IPS DF 6.9 (cell line): ENCODE measurements at regions not wholly inside any gene's neighbourhood (a gene's known extent, or its start where the extent isn't known, plus 50 kb on each side); places are given as distances from the start of the nearest gene placed in this dataset.
"Not testable (repeated sequence)": the region's sequence is repeated elsewhere in the genome, so short reads cannot be mapped to it uniquely, and the experiment has no call there.

Source experiments
- DNase-seq: peaks from one replicate; pipeline ENCODE4 v3.0.0-alpha.2; 2013; ENCODE audit warnings: low read depth, low spot score
- H3K27ac ChIP-seq: one replicate; pipeline ENCODE4 v1.5.1; 2013; ENCODE audit warnings: low read length, control low read depth
- H3K27me3 ChIP-seq: 2 replicates; pipeline ENCODE4 v1.6.1; 2013; ENCODE audit warnings: mild to moderate bottlenecking, low read length; ENCODE audit not compliant: control insufficient read depth, insufficient read depth
- H3K36me3 ChIP-seq: 2 replicates; pipeline ENCODE4 v1.6.1; 2013; ENCODE audit warnings: low read length; ENCODE audit not compliant: control insufficient read depth, insufficient read depth
- H3K4me1 ChIP-seq: 2 replicates; pipeline ENCODE4 v1.6.1; 2013; ENCODE audit warnings: low read length; ENCODE audit not compliant: control insufficient read depth, insufficient read depth
- H3K4me3 ChIP-seq: 2 replicates; pipeline ENCODE4 v1.5.1; 2013; ENCODE audit warnings: mild to moderate bottlenecking, low read length
- H3K9me3 ChIP-seq: 2 replicates; pipeline ENCODE4 v1.6.1; 2013; ENCODE audit warnings: low read length, inconsistent platforms; ENCODE audit not compliant: control insufficient read depth, insufficient read depth
- WGBS: extraction: QIAGEN DNeasy Blood & Tissue Kit; methylation state at CpG from one replicate; pipeline ENCODE4 v1.1.7; 2013; ENCODE audit warnings: mixed read lengths, missing lambda C conversion rate; ENCODE audit not compliant: insufficient read length, insufficient coverage; 5-methylcytosine and 5-hydroxymethylcytosine counted together

DNA sequence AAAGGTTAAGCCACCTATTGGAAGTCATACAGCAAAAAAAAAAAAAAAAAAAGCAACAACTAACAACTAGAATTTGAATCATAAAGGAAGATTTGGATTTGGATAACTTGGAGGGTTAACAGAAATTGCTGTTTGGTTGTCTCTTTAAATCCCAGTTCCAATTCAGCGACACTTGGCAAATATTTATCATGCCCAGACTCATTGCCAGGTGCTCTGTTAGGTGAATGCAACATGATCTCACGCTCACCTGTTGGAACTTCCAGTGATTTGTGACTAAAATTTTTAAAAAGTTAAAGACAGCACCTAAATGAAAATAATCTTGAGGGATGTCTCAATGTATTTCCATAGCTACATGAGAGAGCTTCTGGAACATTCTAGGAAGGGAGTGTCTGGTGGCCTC, 103.7 kb downstream of the TBX3 start:
- Histone ChIP-seq H3K27ac (no peak overlapping the region), H3K9me3 (no peaks in the 10 kb centered on the region), H3K4me3 (no peak overlapping the region), H3K27me3 (no peaks in the 10 kb centered on the region), H3K4me1 (no peaks in the 10 kb centered on the region), H3K36me3 (no peaks in the 10 kb centered on the region)
- DNase-seq, result no peak
- no CpG with 5 or more reads among the region's 2 CpGs for WGBS

DNA sequence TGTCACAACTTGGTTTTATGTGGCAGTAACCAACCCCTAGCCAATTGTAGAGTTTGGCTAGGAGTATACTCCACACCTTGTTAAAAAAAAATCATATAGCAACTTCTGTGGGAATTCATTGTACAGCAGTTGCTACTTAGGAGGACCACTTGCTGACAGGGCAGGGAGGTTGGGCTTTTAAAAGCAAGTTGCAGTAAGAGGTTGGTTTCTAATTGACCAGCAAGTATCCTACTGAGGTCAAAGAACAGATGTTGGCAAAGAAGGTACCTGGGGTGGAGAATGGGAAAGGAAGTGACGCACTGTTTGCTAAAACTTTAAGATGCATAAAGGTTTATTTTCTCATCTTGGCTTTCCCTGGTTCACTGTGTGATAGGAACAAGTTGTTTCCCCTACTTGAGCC, 104.6 kb downstream of the TBX3 start:
- no peaks in the 10 kb centered on the region for H3K4me1 ChIP-seq
- no peak for DNase-seq
- H3K27me3 ChIP-seq, result no peaks in the 10 kb centered on the region
- H3K4me3 ChIP-seq, result no peak overlapping the region
- H3K9me3 ChIP-seq, result no peaks in the 10 kb centered on the region
- H3K27ac ChIP-seq, result no peak overlapping the region
- no CpG with 5 or more reads among the region's 1 CpG for WGBS
- no peaks in the 10 kb centered on the region for H3K36me3 ChIP-seq

DNA sequence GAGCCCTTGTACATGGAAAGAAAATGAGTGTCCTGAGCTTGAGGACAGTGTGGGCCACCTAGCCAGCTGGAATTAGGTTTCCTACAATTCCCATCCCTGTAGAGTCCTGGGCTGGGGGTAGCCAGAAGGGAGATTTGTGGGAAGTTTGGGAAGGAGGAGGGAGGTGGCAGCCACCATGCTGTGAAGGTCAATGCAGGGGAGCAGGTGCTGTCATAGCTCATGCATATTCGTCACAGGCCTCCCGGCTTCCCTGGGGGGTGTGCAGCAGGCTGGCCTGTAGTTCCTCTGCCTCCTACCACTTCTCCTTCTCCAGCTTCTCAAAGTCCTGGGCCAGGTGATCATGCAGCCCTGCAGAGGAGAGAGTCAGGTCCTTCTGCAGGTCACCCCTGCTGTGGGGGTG, 121.3 kb downstream of the TBX3 start:
- WGBS, result no CpG with 5 or more reads among the region's 2 CpGs
- no peaks in the 10 kb centered on the region for H3K27me3 ChIP-seq
- H3K27ac ChIP-seq, result no peak overlapping the region
- no peaks in the 10 kb centered on the region for H3K36me3 ChIP-seq
- H3K9me3 ChIP-seq, result no peaks in the 10 kb centered on the region
- no peak for DNase-seq
- H3K4me3 ChIP-seq, result no peak overlapping the region
- peaks cover 3% of the 10 kb centered on the region; the same call in 1 of the 2 replicates for H3K4me1 ChIP-seq

GRCh38 chr12:114555451-114555850, 128.5 kb downstream of the TBX3 start:
- Histone ChIP-seq H3K4me3 (no peak overlapping the region), H3K27ac (no peak overlapping the region), H3K36me3 (no peaks in the 10 kb centered on the region), H3K27me3 (no peaks in the 10 kb centered on the region), H3K9me3 (no peaks in the 10 kb centered on the region), H3K4me1 (no peaks in the 10 kb centered on the region)
- no peak for DNase-seq
- WGBS, result no CpG with 5 or more reads among the region's 2 CpGs

- H3K4me1 ChIP-seq, result no peaks in the 10 kb centered on the region
- no peaks in the 10 kb centered on the region; the same call in 1 of the 2 replicates for H3K9me3 ChIP-seq
- WGBS, result no CpG with 5 or more reads among the region's 1 CpG
- no peak for DNase-seq
- H3K27me3 ChIP-seq, result no peaks in the 10 kb centered on the region; the same call in 1 of the 2 replicates
- H3K4me3 ChIP-seq, result no peak overlapping the region
- H3K36me3 ChIP-seq, result no peaks in the 10 kb centered on the region
- no peak overlapping the region for H3K27ac ChIP-seq
These were observed 136.3 kb downstream of the TBX3 start for GRCh38 chr12:114547636-114548035.

DNA sequence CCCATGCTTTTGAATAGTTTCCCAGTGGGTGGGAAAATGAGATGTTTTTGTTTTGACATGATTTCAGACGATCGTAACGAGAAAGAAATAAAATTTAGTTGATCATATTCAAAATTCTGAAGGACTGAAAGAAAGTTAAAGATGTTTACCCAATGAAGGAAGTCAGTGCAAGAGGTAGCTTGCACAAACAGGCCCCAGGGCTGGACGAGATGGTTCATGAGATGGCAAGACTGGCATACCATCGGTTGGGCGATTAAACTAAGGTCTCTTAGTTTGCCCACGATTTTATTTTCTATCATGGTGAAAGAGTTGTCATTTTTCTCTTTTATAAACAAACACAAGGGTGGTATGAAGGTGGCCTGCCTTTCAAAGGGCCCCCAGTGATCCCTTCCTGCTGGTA, 124.5 kb upstream of the TBX5 start:
- Histone ChIP-seq H3K27ac (no peak overlapping the region), H3K27me3 (no peaks in the 10 kb centered on the region), H3K36me3 (no peaks in the 10 kb centered on the region), H3K9me3 (no peaks in the 10 kb centered on the region), H3K4me3 (no peak overlapping the region), H3K4me1 (no peaks in the 10 kb centered on the region)
- no peak for DNase-seq
- 100% methylated on average over 3 of the region's 7 CpGs for WGBS

- Histone ChIP-seq H3K9me3 (no peaks in the 10 kb centered on the region), H3K27me3 (no peaks in the 10 kb centered on the region), H3K36me3 (no peaks in the 10 kb centered on the region), H3K27ac (no peak overlapping the region), H3K4me3 (no peak overlapping the region), H3K4me1 (no peaks in the 10 kb centered on the region)
- no peak for DNase-seq
- no CpG with 5 or more reads among the region's 2 CpGs for WGBS
These were observed 124.0 kb upstream of the TBX5 start for GRCh38 chr12:114529966-114530365.

DNA sequence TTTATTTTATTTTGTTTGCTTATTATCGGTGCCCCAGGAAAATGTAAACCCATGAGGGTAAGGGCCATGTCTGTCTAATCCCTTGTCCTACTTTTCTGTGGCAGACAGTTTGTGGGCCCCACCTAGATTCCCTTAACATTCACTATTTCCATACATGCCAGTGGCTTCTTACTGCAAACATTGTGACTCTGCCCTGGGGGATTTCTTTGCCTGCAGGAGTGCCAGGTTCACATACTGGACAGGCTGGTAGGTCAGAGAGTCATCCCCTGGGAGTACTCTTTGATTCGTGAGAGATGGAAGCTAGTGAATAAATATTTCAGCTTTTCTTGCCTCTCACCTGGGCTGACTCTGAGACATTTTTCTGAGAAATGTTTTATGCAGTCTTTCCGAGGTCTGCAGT, 122.8 kb upstream of the TBX5 start:
- Histone ChIP-seq H3K36me3 (no peaks in the 10 kb centered on the region), H3K4me3 (no peak overlapping the region), H3K4me1 (no peaks in the 10 kb centered on the region), H3K27me3 (no peaks in the 10 kb centered on the region), H3K27ac (no peak overlapping the region), H3K9me3 (no peaks in the 10 kb centered on the region)
- no CpG with 5 or more reads among the region's 3 CpGs for WGBS
- no peak for DNase-seq

DNA sequence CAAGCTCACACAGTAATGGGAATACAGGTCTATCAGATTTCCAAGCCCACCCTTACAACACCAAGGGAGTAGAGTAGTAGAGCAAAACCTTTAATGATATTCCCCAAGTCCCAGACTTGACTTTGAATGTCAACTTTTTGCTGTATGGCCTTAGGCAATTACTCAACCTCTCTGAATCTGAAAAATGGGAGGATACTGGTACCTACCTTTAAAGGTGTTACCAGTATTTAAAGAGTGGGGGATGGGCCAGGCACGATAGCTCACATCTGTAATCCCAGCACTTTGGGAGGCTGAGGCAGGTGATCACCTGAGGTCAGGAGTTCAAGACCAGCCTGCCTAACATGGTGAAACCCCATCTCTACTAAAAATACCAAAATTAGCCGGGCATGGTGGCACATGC, 115.2 kb upstream of the TBX5 start:
- not testable (repeated sequence) for H3K27ac ChIP-seq, H3K4me1 ChIP-seq, H3K4me3 ChIP-seq, H3K27me3 ChIP-seq, H3K9me3 ChIP-seq, H3K36me3 ChIP-seq, DNase-seq
- no CpG with 5 or more reads among the region's 2 CpGs for WGBS

DNA sequence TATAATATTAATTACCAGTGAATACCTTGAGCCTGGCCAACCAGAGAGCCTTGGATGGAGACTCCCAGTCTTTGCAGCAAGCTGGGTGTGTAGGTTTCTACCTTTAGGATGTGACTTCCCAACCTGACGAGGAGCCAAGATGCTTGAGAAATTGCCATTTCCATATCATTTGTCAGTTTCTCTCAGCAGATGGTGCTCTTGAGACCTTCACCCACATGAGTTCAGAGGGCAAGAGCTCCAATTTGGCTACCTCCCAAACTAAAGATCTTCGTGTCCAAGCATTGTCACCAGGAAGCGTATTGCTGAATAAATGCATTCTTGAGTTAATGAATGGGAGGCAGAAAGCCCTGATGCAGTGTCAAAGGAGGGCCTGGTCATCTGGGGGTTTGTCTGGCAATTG, 106.4 kb upstream of the TBX5 start:
- H3K9me3 ChIP-seq, result no peaks in the 10 kb centered on the region
- H3K36me3 ChIP-seq, result no peaks in the 10 kb centered on the region
- H3K4me1 ChIP-seq, result no peaks in the 10 kb centered on the region
- no peak for DNase-seq
- no peaks in the 10 kb centered on the region for H3K27me3 ChIP-seq
- no CpG with 5 or more reads among the region's 3 CpGs for WGBS
- H3K27ac ChIP-seq, result no peak overlapping the region
- no peak overlapping the region for H3K4me3 ChIP-seq

GRCh38 chr12:114508529-114509129, 102.7 kb upstream of the TBX5 start:
- peak; percentile 72 for DNase-seq
- no CpG with 5 or more reads among the region's 8 CpGs for WGBS

More at GRCh38 chr12:114508529-114509129, 102.7 kb upstream of the TBX5 start:
- Histone ChIP-seq H3K27ac (no peak overlapping the region), H3K4me3 (no peak overlapping the region), H3K4me1 (no peaks in the 10 kb centered on the region), H3K9me3 (no peaks in the 10 kb centered on the region), H3K27me3 (no peaks in the 10 kb centered on the region; the same call in 1 of the 2 replicates), H3K36me3 (no peaks in the 10 kb centered on the region)
